K562 (cell line): ENCODE measurements at regions not wholly inside any gene's neighbourhood (a gene's known extent, or its start where the extent isn't known, plus 50 kb on each side); places are given as distances from the start of the nearest gene placed in this dataset.
A peak's percentile ranks its signal among the peaks of the same experiment; 100 is the strongest.

ENCODE experiments used
- BRCA1 ChIP-seq, 2 experiments: fragments of 450-650 bp in 1 of 2; sonication (generic) in 1 of 2; formaldehyde crosslinking in 1 of 2; IDR thresholded peaks; 2 replicates each; pipeline versions ENCODE4 v1.5.0 to v1.6.1; 2017 to 2020; ENCODE audit warnings: mild to moderate bottlenecking in 1 of 2, missing genetic modification reagents in 1 of 2
- CHD2 ChIP-seq: IDR thresholded peaks from 2 replicates; pipeline ENCODE4 v1.6.1; 2011; ENCODE audit warnings: low read depth, low read length
- FOXM1 ChIP-seq, 2 experiments: fragments of 450-650 bp in 1 of 2; sonication (generic) in 1 of 2; formaldehyde crosslinking in 1 of 2; IDR thresholded peaks; 2 replicates each; pipeline versions ENCODE4 v1.6.1 to v1.9.0; 2017 to 2022; ENCODE audit warnings: low read depth in 2 of 2, mild to moderate bottlenecking in 2 of 2, missing genetic modification reagents in 1 of 2, moderate library complexity in 1 of 2
- KLF10 ChIP-seq: fragments of 250-450 bp; sonication (Bioruptor Pico); IDR thresholded peaks from 2 replicates; pipeline ENCODE4 v1.6.1; 2021; ENCODE audit warnings: matching md5 sums
- L3MBTL2 ChIP-seq: fragments of 450-650 bp; IDR thresholded peaks from 2 replicates; pipeline ENCODE4 v1.6.1; 2016; ENCODE audit warnings: mild to moderate bottlenecking, moderate library complexity
- MEF2A ChIP-seq: IDR thresholded peaks from 2 replicates; pipeline ENCODE4 v1.6.1; 2011; ENCODE audit warnings: low read depth, mild to moderate bottlenecking, low read length, moderate library complexity; ENCODE audit not compliant: control insufficient read depth
- SAP30 ChIP-seq: fragments of 200-600 bp; sonication (generic); IDR thresholded peaks from 2 replicates; pipeline ENCODE4 v1.6.1; 2012; ENCODE audit warnings: borderline replicate concordance, low read depth, mild to moderate bottlenecking, moderate library complexity, low read length, control low read depth, inconsistent platforms; ENCODE audit not compliant: insufficient read depth, poor library complexity, severe bottlenecking
- TAF15 ChIP-seq: fragments of 200-400 bp; formaldehyde crosslinking; IDR thresholded peaks from 2 replicates; pipeline ENCODE4 v1.6.1; 2017; ENCODE audit warnings: mild to moderate bottlenecking, low read depth, low read length, moderate library complexity
- TAL1 ChIP-seq: fragments of 450-650 bp; IDR thresholded peaks from 2 replicates; pipeline ENCODE4 v1.6.1; 2016; ENCODE audit warnings: mild to moderate bottlenecking
- TCF7 ChIP-seq: sonication (generic); IDR thresholded peaks from 2 replicates; pipeline ENCODE4 v1.6.1; 2016; ENCODE audit warnings: antibody characterized with exemption, borderline replicate concordance
- TEAD2 ChIP-seq: fragments of 450-650 bp; IDR thresholded peaks from 2 replicates; pipeline ENCODE4 v1.6.1; 2016; ENCODE audit warnings: missing genetic modification characterization, control low read depth, missing compliant biosample characterization
- ZBED1 ChIP-seq: IDR thresholded peaks from 2 replicates; pipeline ENCODE4 v1.6.1; 2014
- ZEB2 ChIP-seq: fragments of 450-650 bp; IDR thresholded peaks from 2 replicates; pipeline ENCODE4 v1.6.1; 2016
- ZFPM2 ChIP-seq: fragments of 250-450 bp; sonication (Bioruptor Pico); IDR thresholded peaks from 2 replicates; pipeline ENCODE4 v1.5.1; 2022; ENCODE audit warnings: mild to moderate bottlenecking
- ZFX ChIP-seq: sonication (generic); formaldehyde crosslinking; IDR thresholded peaks from 2 replicates; pipeline ENCODE4 v1.8.0; 2022; ENCODE audit warnings: mild to moderate bottlenecking, missing genetic modification reagents, moderate library complexity
- ZNF3 ChIP-seq: fragments of 250-450 bp; sonication (Bioruptor Pico); IDR thresholded peaks from 2 replicates; pipeline ENCODE4 v1.5.0; 2021; ENCODE audit warnings: mild to moderate bottlenecking, moderate library complexity
- ZNF57 ChIP-seq: fragments of 450-650 bp; formaldehyde crosslinking; IDR thresholded peaks from 2 replicates; pipeline ENCODE4 v1.4.0; 2020; ENCODE audit warnings: mild to moderate bottlenecking, moderate library complexity
- TF ChIP-seq, protein P1 (sequence below): fragments of 250-450 bp; sonication (Bioruptor Pico); IDR thresholded peaks from 2 replicates; pipeline ENCODE4 v1.5.0; 2022; ENCODE audit warnings: mild to moderate bottlenecking
- TF ChIP-seq, protein P2 (sequence below): fragments of 250-450 bp; sonication (Bioruptor Pico); IDR thresholded peaks from 2 replicates; pipeline ENCODE4 v1.4.0; 2020; ENCODE audit warnings: borderline replicate concordance
- TF ChIP-seq, protein P3 (sequence below): fragments of 250-450 bp; sonication (Bioruptor Pico); IDR thresholded peaks from 2 replicates; pipeline ENCODE4 v1.4.0; 2020; ENCODE audit warnings: mild to moderate bottlenecking, moderate library complexity
- TF ChIP-seq, protein P4 (sequence below): fragments of 450-650 bp; IDR thresholded peaks from 2 replicates; pipeline ENCODE4 v1.6.1; 2016; ENCODE audit warnings: missing biosample characterization, missing genetic modification characterization

DNA sequence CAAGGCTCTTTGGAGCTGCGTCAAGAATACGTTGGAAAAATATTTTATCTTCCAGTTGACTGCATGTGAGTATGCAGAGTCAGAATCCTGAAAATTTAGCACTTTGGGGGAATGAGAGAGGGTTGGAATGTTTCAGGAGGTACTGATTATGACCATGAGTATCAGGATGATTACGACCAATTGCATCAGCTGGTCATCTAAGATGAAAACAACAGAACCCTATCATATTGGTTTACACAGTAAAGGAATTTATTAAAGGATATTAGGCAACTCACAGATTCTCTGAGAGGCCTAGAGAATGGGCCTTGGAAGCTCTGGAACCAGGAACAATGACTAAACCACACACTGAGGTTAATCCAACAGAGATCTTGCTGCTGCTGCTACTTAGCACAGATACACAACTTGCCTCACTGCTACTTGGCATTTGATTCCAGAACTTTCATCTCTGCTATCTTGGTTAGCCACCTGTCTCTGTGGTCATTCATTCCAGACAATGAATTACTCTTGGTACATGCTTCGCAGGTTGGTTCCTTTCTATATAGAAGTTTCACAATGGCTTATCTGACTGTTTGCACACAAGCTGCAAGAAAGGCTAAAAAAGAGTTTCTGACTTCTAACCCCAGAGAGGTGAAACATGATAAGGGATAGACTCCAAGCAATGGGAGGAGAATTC, 68.0 kb upstream of the CTTNBP2 start (continued):
- TF ChIP-seq KLF10 (CRISPR knock-in tag) (no peak), ZEB2 (peak; percentile 90), ZNF3 (CRISPR knock-in tag) (no peak), ZFX (no peak), CHD2 (no peak), FOXM1 (IDR thresholded peaks at IDR 0.05; ENCODE audit: low read depth) (peak; percentile 75; the same call in 1 of the 2 replicates), FOXM1 (CRISPR knock-in tag; IDR thresholded peaks at IDR 0.05; ENCODE audit: low read depth) (no peak), ZFPM2 (CRISPR knock-in tag) (no peak), ZNF57 (CRISPR knock-in tag) (no peak), L3MBTL2 (no peak), TEAD2 (tag) (no peak), ZBED1 (peak; percentile 31; the same call in 1 of the 2 replicates), TCF7 (peak; percentile 92), SAP30 (no peak), BRCA1 (IDR thresholded peaks at IDR 0.05) (no peak), BRCA1 (CRISPR knock-in tag; IDR thresholded peaks at IDR 0.05) (no peak), TAL1 (peak; percentile 94), MEF2A (no peak), TAF15 (no peak)
- TF ChIP-seq, protein P1, sequence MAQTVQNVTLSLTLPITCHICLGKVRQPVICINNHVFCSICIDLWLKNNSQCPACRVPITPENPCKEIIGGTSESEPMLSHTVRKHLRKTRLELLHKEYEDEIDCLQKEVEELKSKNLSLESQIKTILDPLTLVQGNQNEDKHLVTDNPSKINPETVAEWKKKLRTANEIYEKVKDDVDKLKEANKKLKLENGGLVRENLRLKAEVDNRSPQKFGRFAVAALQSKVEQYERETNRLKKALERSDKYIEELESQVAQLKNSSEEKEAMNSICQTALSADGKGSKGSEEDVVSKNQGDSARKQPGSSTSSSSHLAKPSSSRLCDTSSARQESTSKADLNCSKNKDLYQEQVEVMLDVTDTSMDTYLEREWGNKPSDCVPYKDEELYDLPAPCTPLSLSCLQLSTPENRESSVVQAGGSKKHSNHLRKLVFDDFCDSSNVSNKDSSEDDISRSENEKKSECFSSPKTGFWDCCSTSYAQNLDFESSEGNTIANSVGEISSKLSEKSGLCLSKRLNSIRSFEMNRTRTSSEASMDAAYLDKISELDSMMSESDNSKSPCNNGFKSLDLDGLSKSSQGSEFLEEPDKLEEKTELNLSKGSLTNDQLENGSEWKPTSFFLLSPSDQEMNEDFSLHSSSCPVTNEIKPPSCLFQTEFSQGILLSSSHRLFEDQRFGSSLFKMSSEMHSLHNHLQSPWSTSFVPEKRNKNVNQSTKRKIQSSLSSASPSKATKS (CRISPR knock-in tag), result no peak
- TF ChIP-seq, protein P2, sequence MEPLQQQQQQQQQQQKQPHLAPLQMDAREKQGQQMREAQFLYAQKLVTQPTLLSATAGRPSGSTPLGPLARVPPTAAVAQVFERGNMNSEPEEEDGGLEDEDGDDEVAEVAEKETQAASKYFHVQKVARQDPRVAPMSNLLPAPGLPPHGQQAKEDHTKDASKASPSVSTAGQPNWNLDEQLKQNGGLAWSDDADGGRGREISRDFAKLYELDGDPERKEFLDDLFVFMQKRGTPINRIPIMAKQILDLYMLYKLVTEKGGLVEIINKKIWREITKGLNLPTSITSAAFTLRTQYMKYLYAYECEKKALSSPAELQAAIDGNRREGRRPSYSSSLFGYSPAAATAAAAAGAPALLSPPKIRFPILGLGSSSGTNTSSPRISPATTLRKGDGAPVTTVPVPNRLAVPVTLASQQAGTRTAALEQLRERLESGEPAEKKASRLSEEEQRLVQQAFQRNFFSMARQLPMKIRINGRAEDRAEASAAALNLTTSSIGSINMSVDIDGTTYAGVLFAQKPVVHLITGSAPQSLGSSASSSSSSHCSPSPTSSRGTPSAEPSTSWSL (CRISPR knock-in tag), result no peak
- TF ChIP-seq, protein P3, sequence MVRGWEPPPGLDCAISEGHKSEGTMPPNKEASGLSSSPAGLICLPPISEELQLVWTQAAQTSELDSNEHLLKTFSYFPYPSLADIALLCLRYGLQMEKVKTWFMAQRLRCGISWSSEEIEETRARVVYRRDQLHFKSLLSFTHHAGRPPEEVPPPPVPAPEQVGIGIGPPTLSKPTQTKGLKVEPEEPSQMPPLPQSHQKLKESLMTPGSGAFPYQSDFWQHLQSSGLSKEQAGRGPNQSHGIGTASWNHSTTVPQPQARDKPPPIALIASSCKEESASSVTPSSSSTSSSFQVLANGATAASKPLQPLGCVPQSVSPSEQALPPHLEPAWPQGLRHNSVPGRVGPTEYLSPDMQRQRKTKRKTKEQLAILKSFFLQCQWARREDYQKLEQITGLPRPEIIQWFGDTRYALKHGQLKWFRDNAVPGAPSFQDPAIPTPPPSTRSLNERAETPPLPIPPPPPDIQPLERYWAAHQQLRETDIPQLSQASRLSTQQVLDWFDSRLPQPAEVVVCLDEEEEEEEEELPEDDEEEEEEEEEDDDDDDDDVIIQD, result no peak
- TF ChIP-seq, protein P4, sequence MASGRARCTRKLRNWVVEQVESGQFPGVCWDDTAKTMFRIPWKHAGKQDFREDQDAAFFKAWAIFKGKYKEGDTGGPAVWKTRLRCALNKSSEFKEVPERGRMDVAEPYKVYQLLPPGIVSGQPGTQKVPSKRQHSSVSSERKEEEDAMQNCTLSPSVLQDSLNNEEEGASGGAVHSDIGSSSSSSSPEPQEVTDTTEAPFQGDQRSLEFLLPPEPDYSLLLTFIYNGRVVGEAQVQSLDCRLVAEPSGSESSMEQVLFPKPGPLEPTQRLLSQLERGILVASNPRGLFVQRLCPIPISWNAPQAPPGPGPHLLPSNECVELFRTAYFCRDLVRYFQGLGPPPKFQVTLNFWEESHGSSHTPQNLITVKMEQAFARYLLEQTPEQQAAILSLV (tag), result no peak
